HUES48 (cell line): ENCODE measurements at regions not wholly inside any gene's neighbourhood (a gene's known extent, or its start where the extent isn't known, plus 50 kb on each side); places are given as distances from the start of the nearest gene placed in this dataset.

Experiments used
- H3K27ac ChIP-seq: one replicate; pipeline ENCODE4 v1.7.0; 2013; ENCODE audit warnings: low read depth, low read length, inconsistent platforms
- H3K27me3 ChIP-seq: 2 replicates; pipeline ENCODE4 v1.6.1; 2013; ENCODE audit warnings: mild to moderate bottlenecking, low read length; ENCODE audit not compliant: control insufficient read depth, insufficient read depth
- H3K36me3 ChIP-seq: 2 replicates; pipeline ENCODE4 v1.6.1; 2013; ENCODE audit warnings: low read length; ENCODE audit not compliant: control insufficient read depth, insufficient read depth
- H3K4me1 ChIP-seq: 2 replicates; pipeline ENCODE4 v1.6.1; 2013; ENCODE audit warnings: mild to moderate bottlenecking, low read length; ENCODE audit not compliant: control insufficient read depth, insufficient read depth
- H3K4me3 ChIP-seq: 2 replicates; pipeline ENCODE4 v1.5.1; 2013; ENCODE audit warnings: mild to moderate bottlenecking, low read depth, low read length
- H3K9ac ChIP-seq: 2 replicates; pipeline ENCODE4 v1.6.1; 2013; ENCODE audit warnings: mild to moderate bottlenecking, low read depth, low read length, moderate library complexity
- H3K9me3 ChIP-seq: 2 replicates; pipeline ENCODE4 v1.6.1; 2013; ENCODE audit warnings: low read length; ENCODE audit not compliant: control insufficient read depth, insufficient read depth

DNA sequence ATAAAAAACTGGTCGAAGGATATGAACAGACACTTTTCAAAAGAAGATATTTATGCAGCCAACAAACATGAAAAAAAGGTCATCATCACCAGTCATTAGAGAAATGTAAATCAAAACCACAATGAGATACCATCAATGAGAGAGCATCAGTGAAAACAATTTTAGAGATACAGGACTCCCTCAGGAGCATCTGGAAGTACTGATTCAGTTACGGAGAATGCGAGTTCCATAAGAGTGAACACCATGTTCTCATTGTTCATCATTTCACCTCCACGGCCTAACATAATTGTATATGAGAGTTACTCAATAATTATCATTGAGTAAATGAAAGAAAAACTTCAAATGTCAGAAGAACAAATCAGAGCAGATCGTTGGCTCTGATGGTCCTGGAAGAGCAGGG is 140.9 kb upstream of the TANK start:
- no peaks in the 10 kb centered on the region for H3K4me1 ChIP-seq
- H3K27ac ChIP-seq: no peak overlapping the region
- no peak overlapping the region for H3K9ac ChIP-seq
- no peaks in the 10 kb centered on the region for H3K9me3 ChIP-seq
- no peaks in the 10 kb centered on the region for H3K36me3 ChIP-seq
- H3K27me3 ChIP-seq: no peaks in the 10 kb centered on the region
- no peak overlapping the region for H3K4me3 ChIP-seq

DNA sequence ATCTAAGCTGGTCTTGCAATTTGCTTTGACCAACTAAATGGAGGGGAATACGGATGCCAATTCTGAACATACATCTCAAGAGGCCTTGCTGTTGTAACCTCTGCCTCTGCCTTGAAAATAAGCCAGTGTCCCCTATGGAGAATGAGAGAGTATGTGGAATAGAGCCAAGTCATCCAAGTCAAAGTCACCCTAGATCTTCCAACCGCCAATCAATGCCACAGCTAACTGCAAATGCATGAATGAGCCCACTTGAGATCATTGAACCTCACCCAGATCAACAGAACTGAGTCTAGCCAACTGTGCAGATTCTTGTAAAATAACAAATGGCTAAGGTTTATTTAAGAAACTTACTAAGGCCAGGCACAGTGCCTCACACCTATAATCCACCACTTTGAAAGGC is 139.8 kb upstream of the TANK start:
- H3K27me3 ChIP-seq: no peaks in the 10 kb centered on the region
- H3K9me3 ChIP-seq: no peaks in the 10 kb centered on the region
- H3K27ac ChIP-seq: no peak overlapping the region
- H3K4me3 ChIP-seq: no peak overlapping the region
- H3K4me1 ChIP-seq: no peaks in the 10 kb centered on the region
- no peak overlapping the region for H3K9ac ChIP-seq
- H3K36me3 ChIP-seq: no peaks in the 10 kb centered on the region

DNA sequence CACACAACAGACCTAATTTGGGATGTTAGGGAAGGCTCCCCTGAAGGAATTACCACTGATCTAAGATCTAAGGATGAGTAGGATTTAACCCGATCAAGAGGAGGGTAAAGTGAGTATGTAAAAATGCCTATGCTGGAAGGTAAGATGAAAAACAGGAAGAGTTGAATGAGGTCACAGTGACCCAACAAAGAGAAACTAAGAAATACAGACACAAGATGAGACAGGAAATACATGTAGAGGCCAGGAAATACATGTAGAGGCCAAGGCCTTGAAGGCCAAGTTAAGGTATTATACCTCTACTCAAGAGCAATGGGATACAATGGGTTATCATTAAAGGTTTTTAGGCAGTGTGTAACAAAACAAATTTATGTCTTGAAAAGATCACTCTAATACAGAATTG is 131.6 kb upstream of the TANK start:
- Histone ChIP-seq H3K9me3 (no peaks in the 10 kb centered on the region), H3K27ac (no peak overlapping the region), H3K27me3 (no peaks in the 10 kb centered on the region), H3K4me3 (no peak overlapping the region), H3K9ac (no peak overlapping the region), H3K36me3 (no peaks in the 10 kb centered on the region), H3K4me1 (no peaks in the 10 kb centered on the region)

- no peaks in the 10 kb centered on the region for H3K4me1 ChIP-seq
- no peaks in the 10 kb centered on the region for H3K27me3 ChIP-seq
- no peaks in the 10 kb centered on the region for H3K36me3 ChIP-seq
- H3K9ac ChIP-seq: no peak overlapping the region
- no peaks in the 10 kb centered on the region for H3K9me3 ChIP-seq
- no peak overlapping the region for H3K27ac ChIP-seq
- no peak overlapping the region for H3K4me3 ChIP-seq
These were observed 130.9 kb upstream of the TANK start for GRCh38 chr2:161029321-161029720.

DNA sequence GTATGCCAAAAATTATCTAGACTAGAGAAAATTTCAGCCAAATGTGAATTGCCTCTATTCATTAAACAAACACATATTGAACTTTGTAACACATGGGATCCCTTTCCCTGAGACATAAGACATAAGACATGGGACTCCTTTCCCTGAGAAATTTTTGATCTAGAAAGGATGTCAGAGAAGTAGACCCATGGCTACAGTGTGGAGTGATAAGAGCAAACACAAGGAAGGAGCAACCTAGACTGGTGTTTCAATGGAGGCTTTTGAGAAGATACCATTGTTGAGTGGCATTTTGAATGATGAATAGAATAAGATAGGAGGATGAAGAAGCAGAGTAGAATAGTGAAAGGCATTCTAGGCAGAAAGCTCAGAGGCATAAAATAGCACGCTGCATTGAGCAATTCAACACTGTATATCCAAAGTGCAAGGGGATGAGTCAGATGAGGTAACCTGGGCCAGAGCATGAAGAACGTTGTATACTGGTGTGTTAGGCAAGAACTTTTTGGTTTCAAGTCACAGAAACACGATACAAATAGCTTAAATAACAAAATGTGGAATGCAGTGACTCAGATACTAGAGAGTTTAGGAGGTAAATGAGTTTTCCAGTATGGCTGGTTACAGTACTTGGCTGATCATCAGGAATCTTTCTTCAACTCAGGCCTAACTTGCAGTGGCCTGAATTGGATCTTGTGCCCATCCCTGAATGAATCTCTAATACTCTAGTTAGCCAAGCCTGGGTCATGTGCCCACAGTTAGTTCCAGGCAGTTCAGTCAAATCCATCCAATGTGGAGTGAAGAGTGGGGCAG is 129.8 kb upstream of the TANK start:
- H3K9me3 ChIP-seq: no peaks in the 10 kb centered on the region
- no peaks in the 10 kb centered on the region for H3K4me1 ChIP-seq
- H3K4me3 ChIP-seq: no peak overlapping the region
- no peaks in the 10 kb centered on the region for H3K27me3 ChIP-seq
- no peak overlapping the region for H3K9ac ChIP-seq
- no peaks in the 10 kb centered on the region for H3K36me3 ChIP-seq
- no peak overlapping the region for H3K27ac ChIP-seq

GRCh38 chr2:161031511-161031910 is 128.7 kb upstream of the TANK start:
- Histone ChIP-seq H3K27ac (no peak overlapping the region), H3K4me3 (no peak overlapping the region), H3K36me3 (no peaks in the 10 kb centered on the region), H3K9me3 (no peaks in the 10 kb centered on the region), H3K4me1 (no peaks in the 10 kb centered on the region), H3K27me3 (no peaks in the 10 kb centered on the region), H3K9ac (no peak overlapping the region)

- H3K4me1 ChIP-seq: no peaks in the 10 kb centered on the region
- H3K4me3 ChIP-seq: no peak overlapping the region
- no peak overlapping the region for H3K9ac ChIP-seq
- H3K36me3 ChIP-seq: no peaks in the 10 kb centered on the region
- no peak overlapping the region for H3K27ac ChIP-seq
- H3K9me3 ChIP-seq: no peaks in the 10 kb centered on the region
- H3K27me3 ChIP-seq: no peaks in the 10 kb centered on the region
These were observed 127.6 kb upstream of the TANK start for GRCh38 chr2:161032635-161033034.

DNA sequence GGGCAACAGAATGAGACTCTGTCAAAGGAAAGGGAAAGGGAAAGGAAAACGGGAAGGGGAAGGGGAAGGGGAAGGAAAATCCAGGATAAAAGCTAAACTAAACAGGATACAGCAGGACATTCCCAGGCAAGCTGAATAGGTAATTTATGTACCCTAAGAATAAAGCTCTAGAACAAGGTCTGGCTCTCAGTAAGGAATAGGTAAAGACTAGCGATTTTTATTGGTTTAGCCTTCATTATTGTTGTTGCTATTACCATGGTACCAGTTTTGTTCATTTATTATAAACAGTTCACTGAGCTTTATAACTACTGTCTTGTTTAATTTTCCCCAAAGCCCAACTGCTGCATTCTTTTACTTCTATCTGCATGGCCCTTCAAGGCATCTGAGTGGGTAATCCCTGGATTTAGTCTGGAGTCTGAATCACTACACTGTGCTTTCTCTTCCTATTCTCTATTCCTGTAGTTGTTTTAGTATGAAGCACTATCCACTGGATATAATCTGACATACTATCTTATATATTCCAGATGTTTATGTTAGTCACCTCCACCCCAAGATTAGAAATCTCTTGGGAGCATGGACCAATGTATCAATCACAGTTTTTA is 127.1 kb upstream of the TANK start:
- no peak overlapping the region for H3K4me3 ChIP-seq
- H3K36me3 ChIP-seq: no peaks in the 10 kb centered on the region
- H3K9me3 ChIP-seq: no peaks in the 10 kb centered on the region
- no peak overlapping the region for H3K27ac ChIP-seq
- H3K4me1 ChIP-seq: no peaks in the 10 kb centered on the region
- no peak overlapping the region for H3K9ac ChIP-seq
- H3K27me3 ChIP-seq: no peaks in the 10 kb centered on the region

- H3K27me3 ChIP-seq: no peaks in the 10 kb centered on the region
- no peak overlapping the region for H3K4me3 ChIP-seq
- no peak overlapping the region for H3K9ac ChIP-seq
- H3K27ac ChIP-seq: no peak overlapping the region
- H3K4me1 ChIP-seq: no peaks in the 10 kb centered on the region
- no peaks in the 10 kb centered on the region for H3K36me3 ChIP-seq
- no peaks in the 10 kb centered on the region for H3K9me3 ChIP-seq
These were observed 123.3 kb upstream of the TANK start for GRCh38 chr2:161036926-161037325.

DNA sequence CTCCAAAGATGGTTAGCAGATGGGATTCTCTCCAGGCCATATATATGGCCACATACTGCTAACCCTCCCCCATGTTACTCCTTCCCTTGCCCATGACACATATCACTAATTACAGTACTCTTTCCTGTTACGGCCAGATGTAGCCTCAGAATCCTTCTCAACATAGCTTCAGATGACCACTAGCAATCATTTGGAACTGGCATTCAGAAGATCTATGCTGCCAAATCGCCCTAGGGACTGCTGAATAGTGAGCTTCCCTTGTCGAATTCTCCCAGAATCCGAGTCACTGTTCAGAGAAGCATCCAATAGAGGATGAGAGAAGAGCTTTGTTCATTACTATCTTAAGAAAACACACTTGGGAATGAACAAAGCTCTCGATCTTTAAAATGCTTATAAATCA is 121.2 kb upstream of the TANK start:
- Histone ChIP-seq H3K27ac (no peak overlapping the region), H3K4me1 (no peaks in the 10 kb centered on the region), H3K9me3 (no peaks in the 10 kb centered on the region), H3K36me3 (no peaks in the 10 kb centered on the region), H3K9ac (no peak overlapping the region), H3K4me3 (no peak overlapping the region), H3K27me3 (no peaks in the 10 kb centered on the region)

- no peak overlapping the region for H3K9ac ChIP-seq
- no peak overlapping the region for H3K4me3 ChIP-seq
- H3K9me3 ChIP-seq: no peaks in the 10 kb centered on the region
- no peaks in the 10 kb centered on the region for H3K27me3 ChIP-seq
- H3K4me1 ChIP-seq: no peaks in the 10 kb centered on the region
- H3K27ac ChIP-seq: no peak overlapping the region
- H3K36me3 ChIP-seq: no peaks in the 10 kb centered on the region
These were observed 118.9 kb upstream of the TANK start for GRCh38 chr2:161041356-161041755.
